Stimulated activated CD4-positive, alpha-beta T cell treated with anti-CD3 and anti-CD28 coated beads, Interleukin-2, amount 100 ng/mL, for 4 hours (primary cell): ENCODE measurements at regions not wholly inside any gene's neighbourhood (a gene's known extent, or its start where the extent isn't known, plus 50 kb on each side); places are given as distances from the start of the nearest gene placed in this dataset.

Experiments used
- DNase-seq: peaks from one replicate; pipeline ENCODE4 v3.0.0-alpha.2; 2020; ENCODE audit warnings: low read depth

DNA sequence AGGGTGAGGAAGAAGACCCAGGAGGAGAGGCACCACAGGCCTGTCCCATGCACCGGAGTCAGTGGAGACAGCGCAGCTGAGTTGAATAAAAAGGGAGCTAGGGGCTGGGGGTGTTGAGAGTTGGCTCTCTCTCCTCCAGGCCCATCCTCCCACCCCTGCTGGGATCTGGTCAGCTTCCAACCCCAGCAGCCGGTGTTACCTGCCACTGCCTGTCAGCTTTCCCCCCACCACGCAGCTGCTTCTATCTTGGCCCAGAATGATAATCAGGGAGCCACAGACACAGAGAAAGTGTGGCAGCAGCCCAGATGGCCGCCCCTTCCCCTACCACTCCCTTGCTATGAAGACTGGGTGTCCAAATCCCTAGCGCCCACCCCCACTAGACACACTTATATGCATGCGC, 120.6 kb upstream of the RPL38 start:
- DNase-seq, result no peak

DNA sequence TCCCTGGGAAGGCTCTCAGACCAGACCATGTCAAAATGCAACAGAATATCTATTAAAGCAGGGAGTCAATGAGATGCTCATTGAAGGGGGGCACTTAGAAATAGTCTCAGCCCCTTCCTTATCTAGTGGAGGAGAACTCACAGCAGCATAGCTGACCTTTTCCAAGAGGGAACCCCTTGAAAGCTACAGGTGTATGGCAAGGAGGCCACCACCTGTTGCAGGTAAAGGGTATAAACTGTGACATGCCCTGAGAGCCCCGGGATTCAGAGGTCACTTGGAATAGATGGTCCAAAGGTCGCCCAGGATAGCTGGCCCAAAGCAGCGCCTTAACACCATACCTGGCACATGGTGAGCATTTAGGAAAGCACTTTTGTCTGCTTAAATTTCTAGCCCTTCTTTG, 120.2 kb upstream of the RPL38 start:
- no peak for DNase-seq

DNA sequence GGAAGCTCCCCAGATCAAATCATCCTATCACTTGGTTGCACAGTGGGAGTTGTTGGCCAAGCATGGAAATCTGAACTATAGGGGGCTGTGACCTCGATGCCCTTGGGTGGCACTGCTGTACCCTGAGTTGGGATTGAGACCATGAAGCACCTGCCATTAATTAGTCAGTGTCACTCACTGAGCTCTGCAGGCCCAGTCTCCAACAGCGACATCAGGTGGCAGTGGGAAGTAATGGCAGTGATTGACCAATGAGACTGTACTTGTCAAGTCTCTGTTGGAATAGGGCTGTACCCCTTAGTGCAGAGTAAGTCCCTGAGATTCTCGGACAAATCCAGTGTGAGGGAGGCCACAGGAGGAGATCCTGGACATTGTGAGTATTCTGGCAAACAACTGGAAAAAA, 118.0 kb upstream of the RPL38 start:
- DNase-seq, result no peak

DNA sequence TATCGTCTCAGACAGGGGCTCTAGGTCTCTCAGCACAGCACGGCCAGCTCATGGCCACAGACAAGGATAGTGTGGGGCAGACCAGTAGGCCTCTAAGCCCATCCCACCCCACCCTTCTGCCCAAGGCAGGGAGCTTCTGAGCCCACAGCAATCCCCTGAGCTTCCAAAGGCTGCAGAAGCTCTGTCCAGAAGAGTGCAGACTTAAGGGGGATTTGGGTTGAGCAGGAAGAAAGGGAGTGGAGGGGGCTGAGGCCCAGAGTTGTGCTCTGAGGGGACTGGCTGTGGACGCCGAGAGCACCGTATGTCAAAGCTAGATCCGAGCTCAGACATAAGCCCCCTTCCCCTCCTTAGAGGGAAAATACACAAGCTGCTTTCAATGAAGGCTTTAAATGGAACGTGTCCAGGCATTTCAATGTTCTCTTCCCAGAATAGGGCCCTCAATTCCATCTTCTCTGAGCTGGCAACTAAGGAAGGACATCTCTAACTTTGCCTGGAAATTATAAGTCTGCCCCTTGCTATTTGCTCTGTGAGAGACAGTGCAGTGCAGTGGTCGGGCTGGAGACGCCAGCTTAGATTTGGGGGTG, 116.4 kb upstream of the RPL38 start:
- DNase-seq, result no peak

DNA sequence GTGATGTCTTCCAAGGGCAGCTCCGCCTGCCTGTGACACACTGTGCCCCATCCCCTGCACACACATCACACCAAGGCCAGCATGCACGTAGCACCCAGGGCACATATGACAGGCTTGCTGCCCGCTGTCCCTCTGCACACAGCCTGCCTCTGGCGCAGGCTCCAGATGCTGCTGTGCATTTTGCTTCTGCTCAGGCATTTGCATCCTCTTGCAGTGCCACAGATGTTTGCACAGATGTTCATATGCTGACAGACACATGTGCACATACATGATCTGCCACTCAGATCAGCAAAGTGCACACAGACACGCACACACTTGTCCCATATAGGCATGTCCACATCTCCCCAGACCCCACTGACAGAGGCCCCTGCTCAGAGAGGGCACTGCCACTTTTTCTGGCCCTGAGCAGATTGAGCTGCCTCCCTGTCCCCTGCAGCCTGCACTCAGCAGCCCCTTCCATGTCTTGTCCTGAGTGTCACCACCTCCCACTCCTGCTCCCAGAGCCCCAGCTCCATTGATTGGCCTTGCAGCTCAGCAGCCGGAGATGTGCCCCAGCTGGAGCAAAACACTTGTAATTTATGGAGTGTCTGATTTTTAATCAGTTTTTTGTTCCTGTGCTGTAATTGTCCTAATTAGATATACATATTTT, 115.1 kb upstream of the RPL38 start:
- no peak for DNase-seq

DNA sequence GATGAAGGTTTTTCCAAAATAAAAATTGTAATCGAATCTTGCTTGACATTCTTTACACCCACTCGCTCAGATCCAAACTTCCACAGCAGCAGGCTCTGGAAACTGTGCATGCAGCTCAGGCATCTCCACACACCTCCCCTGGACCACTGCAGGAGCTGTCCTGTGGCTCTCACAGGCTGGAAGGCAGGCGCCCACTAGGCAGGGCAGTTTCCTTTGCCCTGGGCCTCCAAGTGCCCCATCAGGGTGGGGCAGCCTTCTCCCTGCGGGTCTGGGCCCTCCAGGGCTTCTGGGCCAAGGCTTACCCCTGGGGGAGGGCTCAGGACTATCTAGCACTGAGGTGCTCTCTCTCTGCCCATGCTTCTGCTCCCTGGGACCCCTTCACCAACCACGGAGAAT, 114.5 kb upstream of the RPL38 start:
- DNase-seq, result no peak

DNA sequence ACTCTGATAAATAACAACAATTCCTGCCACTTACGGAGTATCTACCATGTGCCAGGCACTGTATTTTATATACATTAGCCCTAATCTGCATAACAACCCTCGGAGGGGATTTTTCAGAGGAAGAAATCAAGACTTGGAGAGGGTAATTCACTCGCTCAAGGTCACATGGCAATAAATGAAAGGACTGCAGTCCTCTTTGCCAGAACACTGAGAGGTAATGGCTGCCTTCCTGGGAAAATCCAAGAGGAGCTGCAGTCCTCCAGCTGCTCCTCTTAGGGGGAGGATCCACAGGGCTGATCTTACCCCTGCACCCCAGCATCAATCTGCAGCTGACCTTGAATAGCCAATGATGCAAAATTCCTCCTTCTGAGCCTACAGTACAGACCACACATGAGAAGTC, 114.1 kb upstream of the RPL38 start:
- DNase-seq, result no peak

DNA sequence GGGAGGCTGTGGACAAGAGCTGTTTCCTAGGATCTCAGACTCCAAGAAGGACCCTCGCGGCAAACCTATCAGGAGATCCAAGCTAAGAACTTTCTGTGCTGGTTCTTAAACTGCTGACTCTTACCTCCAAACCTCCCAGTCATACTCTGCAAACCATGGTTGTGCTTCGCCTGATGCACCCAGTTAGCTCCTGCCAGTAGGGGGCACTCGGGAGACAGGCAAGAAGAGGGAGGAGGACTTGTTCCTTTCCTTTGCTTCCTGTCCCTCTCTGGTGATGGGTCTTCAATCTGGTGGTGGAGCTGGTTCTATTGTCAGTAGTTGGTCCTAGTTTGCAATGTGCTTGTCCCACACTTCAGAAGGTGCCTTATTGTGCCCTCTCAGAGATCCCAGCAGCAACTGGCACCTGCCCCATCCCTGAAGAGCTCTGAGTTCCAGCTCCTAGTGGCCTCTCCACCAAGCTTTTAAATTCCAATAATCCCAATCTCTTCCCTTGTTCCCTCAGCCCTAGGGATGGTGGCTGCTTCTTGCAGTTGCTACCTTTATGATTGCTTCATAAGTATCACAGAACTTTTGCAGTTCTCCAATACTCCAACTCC, 113.5 kb upstream of the RPL38 start:
- no peak for DNase-seq

DNA sequence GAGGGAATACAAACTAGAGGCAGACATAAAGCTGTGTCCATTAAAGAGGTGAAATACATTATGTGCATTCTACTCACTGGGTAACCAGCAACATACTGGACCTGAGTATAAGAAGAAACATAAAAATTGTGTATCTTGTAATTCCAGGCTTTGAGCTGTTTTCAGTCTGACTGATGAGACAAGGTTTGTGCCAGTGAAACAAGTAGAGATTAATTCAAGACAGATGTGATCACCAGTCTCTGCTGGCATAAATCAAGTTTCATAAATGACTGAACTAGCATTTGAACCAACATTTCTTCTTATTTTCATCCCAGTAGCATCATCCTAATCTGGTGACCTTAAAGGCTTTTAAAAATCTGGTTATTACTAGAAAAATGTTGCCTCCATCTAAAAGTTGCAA, 108.8 kb upstream of the RPL38 start:
- DNase-seq, result no peak

DNA sequence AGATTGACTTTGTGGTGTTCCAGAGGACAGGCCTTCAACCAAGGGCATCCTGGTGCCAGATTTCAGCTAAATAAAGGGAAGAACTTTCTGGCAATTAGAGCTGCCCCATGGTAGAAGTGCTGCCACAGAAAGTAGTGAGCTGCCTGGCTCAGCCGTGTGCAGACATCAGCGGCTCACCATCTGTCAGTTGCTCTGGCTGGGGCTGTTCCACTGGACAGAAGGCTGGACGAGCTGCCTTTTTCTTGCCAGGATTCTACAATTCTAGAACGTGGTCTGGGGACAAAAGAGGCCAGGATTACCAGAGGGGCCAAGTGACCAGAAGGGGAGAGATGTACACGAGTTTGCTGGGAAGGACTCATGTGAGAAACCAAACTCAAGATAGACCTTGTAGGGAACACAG, 107.0 kb upstream of the RPL38 start:
- no peak for DNase-seq

DNA sequence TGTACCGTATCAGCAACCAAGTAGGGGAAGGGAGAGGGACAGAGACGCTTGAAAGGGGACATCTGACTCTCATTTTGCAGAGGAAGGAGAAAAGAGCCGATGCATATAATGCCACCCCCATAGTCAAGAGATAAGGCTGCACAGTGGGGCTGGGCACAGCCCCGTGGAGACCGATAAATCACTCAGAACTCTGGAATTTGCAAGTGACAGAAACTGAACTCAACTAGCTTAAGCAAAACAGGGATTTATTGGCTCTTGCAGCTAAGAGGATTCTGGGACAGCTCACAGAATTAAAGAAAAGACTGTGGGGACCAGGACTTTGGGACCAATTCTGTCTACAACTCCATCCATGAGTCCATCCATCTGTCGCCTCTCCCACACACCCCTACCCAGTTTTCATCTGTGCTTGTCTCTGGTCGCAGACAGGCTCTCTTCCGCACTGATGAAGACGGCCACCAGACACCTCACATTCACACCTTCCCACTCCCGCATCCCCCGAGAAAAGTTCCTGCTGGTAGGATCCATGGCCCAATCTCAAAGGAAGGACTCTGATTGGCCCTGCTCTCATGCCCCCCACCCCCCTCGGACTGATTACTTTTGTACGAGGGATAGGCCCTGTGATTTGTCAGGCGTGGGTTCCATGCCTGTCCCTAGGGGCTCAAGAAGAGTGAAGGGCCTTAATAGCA, 105.9 kb upstream of the RPL38 start:
- DNase-seq, result no peak

DNA sequence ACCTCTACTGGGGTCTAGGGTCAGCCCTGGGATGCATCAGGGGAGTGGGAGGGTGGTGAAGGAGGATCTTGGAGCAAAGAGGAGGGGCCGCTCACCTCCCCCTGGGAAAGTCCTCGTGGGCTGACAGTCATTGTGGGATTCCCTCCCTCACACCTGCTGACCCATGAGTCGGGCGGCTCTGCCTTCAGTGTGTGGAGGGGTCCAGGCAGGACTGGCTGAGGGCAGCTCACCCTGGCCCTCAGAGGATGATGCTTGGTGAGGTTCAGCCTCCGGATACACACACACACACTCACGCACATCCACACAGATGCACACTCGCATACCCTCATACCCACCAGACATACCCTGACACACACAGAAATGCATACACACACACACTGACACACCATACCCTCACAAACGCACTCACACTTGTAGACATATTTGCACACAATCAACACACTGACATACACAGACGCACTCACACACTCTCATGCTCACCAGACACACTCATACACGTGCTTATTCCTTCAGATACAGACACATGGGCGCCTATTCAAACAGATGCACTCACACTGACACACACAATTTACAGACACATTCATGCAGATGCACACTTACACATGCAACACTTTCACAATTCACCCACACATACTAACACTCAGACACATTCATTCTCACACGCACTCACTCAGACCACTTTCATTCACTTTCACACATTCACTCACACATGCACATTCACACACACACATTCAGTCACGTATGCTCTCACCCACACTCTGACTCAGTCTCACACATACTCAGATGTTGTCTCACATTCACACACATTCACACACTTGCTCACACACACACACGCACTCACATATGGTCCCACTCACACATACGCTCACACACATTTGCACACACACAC, 105.1 kb upstream of the RPL38 start:
- no peak for DNase-seq

DNA sequence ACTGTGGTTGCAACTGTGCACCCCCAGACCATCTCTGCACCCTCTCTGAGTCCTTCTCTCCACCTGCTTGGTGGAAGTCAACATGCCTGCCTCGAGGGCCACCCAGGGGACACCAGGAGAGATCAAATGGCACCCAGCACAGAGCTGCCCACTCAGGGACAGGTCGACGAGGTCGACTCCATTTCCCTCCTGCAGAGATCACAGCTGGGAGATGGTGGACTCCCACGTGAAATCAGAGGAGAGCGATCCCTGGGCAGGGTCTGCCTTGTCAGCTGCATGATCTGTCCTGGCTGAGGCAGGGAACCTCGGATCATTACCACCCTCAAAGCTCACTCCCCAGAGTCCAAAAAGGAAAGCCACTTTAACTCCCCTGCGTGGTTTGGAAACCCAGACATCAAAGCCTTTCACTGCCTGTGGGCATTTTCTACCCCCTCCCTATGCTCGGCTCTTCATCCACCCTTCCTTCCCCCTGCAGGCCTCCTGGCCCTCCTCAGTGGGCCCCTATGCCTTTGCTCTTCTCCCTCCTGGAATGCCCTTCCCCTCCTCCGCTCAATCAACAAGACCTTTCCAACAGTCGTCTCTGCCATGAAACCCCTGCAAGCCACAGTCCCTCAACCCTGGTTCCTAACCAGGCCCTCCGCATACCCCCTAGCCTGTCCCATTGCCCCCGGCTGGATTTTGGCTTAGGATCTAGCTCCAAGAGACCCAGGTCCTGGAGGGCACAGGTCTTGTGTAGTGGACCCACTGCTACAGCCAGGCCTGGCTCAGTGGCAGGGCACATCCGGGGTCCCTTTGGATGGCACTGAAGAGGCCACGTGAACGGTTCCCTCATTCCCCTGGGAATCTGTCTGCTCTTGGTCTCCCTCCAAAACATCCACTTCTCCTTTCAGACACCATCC, 103.8 kb upstream of the RPL38 start:
- no peak for DNase-seq

DNA sequence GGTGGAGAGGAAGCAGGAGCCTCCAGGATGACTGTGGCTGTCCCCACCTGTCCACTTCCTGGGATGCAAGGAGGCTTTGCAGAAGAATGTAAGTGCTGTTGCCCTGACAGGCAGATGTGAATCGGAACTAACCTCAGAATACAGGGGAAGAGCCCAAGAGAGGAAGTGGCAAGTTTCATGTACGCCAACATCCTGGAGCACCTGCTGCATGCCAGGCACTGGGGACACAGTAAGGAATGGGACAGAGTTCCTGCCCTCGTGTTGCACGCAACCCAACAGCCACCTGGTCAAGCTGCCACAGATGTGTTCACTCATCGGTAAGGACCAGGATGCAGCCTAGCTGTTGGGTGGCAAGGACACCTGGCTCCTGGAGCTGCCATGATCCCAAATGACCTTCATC, 98.6 kb upstream of the RPL38 start:
- no peak for DNase-seq

DNA sequence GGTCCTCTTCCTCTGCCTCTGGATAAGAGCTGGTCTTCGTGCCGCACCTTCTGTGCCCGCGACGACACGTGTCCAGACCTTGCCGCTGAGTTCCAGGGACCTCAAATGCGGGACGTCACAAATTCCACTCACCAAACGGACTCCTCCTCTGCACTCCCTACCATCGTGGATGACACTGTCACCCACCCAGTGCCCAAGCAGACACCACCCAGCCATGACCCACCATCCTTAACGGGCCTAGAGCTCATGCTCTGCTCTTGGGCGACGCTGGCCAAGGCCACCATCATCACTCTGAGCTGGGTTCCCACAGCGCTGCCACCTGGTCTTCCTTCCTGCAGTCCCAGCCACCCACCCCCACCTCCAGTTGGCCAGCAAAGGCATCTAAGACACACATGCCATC, 96.4 kb upstream of the RPL38 start:
- no peak for DNase-seq

DNA sequence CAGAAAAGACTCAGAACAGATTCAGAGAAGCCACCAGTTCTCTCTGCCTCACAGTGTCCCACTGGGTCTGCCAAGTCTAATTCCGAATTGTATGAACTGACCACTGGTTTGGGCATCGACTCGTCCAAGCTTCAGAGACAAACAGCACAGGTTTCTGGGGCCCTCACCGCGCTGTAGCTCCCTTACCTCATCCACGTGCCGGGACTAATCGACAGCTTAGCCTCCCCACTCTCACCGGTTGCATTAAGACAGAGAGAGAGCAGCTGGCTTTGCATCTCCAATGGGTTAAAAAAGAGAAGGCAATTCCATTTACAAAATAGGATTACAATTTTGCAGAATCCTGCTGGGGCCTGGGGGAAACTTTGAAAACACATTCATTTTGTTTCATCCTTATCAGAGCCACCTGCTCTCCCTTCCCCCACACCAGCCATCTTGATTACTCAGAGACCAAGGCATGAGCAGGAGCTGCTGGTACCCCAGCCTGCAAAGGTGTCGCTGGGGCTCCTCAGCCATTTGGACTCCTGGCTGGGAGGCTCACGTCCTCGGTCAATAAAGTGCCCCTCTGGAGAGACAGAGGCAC, 95.3 kb upstream of the RPL38 start:
- no peak for DNase-seq

DNA sequence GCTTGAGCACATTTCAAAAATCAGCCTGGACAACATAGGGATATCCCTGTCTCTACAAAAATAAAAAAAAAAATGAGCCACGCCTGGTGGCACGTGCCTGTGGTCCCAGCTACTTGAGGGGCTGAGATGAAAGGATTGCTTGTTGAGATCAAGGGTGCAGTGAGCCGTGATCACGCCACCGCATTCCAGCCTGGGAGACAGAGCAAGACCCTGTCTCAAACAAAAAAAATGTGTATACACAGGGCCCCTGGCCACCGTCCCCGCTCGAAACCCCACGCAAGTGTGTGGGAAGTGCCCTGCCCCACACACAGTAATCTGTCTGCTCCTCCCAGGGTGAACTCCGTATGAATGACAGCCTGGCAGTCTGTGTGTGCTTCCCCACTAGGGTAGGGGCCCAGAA, 93.0 kb upstream of the RPL38 start:
- no peak for DNase-seq

DNA sequence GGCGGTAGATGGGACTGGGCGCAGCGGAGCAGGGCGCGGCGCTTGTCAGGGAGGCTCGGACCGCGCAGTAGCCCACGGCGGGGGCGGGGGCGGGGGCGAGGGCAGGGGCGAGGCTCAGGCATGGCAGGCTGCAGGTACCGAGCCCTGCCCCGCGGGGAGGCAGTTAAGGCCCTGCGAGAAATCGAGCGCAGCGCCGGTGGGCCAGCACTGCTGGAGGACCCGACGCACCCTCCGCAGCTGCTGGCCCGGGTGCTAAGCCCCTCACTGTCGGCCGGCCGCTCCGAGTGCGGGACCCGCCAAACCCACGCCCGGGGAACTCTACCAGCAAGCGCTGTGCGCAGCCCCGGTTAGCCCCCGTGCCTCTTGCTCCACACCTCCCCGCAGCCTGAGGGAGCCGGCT, 90.2 kb upstream of the RPL38 start:
- no peak for DNase-seq

DNA sequence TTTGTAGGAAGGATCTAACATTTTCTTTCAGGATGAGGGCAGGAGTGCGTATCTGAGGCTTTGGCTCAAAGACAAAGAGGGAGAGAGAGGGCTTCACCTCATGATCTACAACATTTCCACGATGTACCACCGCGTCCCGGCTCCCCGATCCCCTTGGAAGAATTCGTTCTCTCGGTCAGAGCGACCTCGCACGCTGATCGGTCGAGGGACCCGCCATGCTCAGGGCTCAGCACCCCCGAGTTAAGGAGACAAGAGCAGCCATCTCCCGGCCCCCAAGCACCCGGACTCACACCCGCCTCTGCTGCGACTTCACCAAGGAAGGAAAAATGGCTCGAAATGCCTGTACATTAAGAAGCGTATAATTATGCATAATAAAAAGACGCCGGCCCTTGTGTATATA, 89.5 kb upstream of the RPL38 start:
- no peak for DNase-seq

DNA sequence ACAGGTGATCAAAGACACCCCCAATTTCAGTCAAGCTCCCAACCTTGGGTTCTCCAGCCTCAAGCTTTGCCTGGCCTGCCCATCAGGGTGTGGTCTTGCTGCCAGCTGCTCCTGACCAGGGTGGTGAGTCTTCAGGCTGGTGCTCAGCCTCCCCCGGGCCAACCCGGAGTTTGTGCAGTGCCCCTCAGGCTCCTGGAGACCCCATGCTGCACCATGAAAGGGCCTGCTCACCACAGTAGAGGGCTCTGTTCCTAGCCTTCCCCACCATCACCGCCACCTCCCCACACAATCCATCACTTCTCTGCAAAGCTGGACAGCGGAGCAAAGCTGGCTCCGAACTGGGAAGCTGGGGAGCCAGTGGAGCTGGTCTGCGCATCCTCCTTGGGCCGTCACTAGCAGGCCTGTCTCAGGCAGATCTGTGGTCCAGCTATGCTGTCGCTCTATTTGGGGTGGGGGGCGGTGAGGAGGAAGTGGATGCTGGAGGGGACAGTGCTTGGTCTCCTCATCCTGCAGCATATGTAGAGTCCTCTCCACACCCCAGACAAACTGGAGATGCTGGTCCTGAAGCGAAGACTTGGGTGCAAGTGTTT, 88.5 kb upstream of the RPL38 start:
- no peak for DNase-seq

DNA sequence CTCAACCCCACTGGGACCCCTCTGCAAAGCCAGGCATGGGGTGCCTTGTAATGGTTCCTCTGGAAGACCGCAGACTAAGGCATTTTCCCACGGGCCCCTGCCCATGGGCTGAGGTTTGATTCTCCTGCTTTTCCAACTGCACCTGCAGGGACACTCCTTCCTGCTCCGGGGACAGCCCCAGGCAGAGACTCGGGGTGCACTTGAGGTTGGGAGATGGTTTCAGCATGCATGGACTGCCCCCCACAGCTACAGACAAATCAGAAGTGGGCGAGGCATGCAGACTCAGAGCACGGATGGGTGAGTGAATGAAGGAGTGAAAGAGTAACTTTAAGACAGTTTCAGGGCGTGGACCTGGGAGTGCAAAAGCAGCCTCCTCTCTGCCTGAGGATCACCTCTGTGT, 87.9 kb upstream of the RPL38 start:
- DNase-seq, result no peak
